ENCODE measurements at regions not wholly inside any gene's neighbourhood (a gene's known extent, or its start where the extent isn't known, plus 50 kb on each side); places are given as distances from the start of the nearest gene placed in this dataset.

DNA sequence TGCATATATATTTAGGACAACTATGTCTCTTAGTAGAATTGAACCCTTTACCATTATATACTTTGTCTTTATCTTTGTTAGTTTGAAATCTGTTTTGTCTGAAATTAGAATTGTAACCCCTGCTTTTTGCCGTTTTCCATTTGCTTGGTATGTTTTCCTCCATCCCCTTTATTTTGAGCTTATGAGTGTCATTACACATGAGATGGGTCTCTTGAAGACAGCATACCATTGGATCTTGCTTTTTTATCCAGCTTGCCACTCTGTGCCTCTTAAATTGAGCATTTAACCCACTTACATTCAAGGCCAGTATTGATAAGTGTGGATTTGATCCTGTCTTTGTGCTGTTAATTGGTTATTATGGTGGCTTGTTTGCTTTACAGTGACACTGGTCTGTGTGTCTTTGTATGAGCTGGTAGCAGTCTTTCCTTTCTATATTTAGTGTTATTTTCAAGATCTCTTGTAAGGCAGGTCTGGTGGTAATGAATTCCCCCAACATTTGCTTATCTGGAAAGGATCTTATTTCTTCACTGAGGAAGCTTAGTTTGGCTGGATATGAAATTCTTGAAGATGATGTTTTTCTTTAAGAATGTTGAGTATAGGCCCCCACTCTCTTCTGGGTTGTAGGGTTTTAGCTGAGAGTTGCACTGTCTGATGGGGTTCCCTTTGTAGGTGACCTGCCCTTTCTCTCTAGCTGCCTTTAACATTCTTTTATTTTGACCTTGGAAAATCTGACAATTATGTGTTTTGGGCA is 149.5 kb downstream of the AHR start (continued):
- TF ChIP-seq, protein P1, sequence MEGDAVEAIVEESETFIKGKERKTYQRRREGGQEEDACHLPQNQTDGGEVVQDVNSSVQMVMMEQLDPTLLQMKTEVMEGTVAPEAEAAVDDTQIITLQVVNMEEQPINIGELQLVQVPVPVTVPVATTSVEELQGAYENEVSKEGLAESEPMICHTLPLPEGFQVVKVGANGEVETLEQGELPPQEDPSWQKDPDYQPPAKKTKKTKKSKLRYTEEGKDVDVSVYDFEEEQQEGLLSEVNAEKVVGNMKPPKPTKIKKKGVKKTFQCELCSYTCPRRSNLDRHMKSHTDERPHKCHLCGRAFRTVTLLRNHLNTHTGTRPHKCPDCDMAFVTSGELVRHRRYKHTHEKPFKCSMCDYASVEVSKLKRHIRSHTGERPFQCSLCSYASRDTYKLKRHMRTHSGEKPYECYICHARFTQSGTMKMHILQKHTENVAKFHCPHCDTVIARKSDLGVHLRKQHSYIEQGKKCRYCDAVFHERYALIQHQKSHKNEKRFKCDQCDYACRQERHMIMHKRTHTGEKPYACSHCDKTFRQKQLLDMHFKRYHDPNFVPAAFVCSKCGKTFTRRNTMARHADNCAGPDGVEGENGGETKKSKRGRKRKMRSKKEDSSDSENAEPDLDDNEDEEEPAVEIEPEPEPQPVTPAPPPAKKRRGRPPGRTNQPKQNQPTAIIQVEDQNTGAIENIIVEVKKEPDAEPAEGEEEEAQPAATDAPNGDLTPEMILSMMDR (IDR thresholded peaks at IDR 0.05) = no peak

DNA sequence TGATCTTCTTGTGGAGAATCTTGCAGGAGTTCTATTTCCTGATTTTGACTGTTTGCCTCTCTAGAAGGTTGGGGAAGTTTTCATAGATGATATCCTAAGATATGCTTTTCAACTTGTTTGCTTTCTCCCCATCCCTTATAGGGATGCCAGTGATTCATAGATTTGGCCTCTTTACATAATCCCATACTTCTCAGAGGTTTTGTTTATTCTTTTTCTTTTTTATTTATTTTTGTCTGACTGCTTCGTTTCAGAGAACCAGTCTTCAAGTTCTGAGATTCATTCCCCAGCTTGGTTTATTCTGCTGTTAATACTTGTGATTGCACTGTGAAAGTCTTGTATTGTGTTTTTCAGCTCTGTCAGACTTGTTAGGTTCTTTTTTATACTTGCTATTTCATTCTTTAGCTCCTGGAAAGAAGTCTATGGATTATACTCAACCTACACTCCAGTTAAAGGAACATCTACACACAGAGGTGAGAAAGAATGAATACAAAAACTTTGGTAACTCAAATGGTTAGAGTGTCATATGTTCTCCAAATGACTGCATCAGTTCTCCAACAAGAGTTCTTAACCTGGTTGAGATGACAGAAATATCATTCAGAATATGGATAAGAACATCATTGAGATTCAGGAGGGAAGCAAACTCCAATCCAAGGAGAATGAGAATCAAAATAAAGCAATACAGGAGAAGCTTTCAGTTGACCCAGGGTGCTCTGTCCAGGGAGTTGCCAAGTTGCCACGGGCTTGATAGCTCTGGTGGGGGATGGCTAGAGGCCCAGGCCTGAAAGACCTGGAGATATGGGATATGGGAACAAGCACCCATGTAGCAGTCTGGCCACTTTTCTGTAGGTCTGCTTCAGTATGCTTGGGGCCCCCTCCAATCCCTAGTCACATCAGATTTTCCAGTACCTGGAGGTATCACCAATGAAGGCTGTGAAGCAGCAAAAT is 150.3 kb downstream of the AHR start:
- 0% methylated on average over 2 of the region's 2 CpGs for WGBS (ENCODE audit: low lambda C conversion rate)
- Histone ChIP-seq H3F3A (replicated peaks; ENCODE audit: insufficient read depth) (no peaks in the 10 kb centered on the region), H3K27ac (ENCODE audit: low read depth in 2 of 2, low read length in 1 of 2) (no peak overlapping the region), H3K9me3 (peaks cover 5% of the 10 kb centered on the region; the same call in 1 of the 2 replicates), H4K20me1 (ENCODE audit: insufficient read depth) (no peaks in the 10 kb centered on the region), H3K9me2 (no peaks in the 10 kb centered on the region), H3K4me2 (no peak overlapping the region), H3K36me3 (replicated peaks in 1 of 2; ENCODE audit: control insufficient read depth in 1 of 2, insufficient read depth in 2 of 2, low read length in 1 of 2) (no peaks in the 10 kb centered on the region), H3K79me2 (ENCODE audit: insufficient read depth) (no peaks in the 10 kb centered on the region), H3K4me3 (ENCODE audit: low read depth in 2 of 2, low read length in 1 of 2) (no peak overlapping the region), H3K9ac (no peak overlapping the region), H2AFZ (ENCODE audit: low read depth) (no peak overlapping the region), H3K4me1 (ENCODE audit: control insufficient read depth in 1 of 2, insufficient read depth in 2 of 2, low read depth in 1 of 2, low read length in 1 of 2) (0 out of 4 replicates have a peak, but pooled peaks cover 0 to 8% of the 10 kb centered on the region in 2 experiments), H3K27me3 (ENCODE audit: insufficient read depth) (no peaks in the 10 kb centered on the region)
- POLR2A ChIA-PET = no interaction called here
- CTCF ChIA-PET = no interaction called here
- no peak for TF ChIP-seq FOXJ3 (CRISPR knock-in tag; IDR thresholded peaks at IDR 0.05)
- DNase-seq = no peak

DNA sequence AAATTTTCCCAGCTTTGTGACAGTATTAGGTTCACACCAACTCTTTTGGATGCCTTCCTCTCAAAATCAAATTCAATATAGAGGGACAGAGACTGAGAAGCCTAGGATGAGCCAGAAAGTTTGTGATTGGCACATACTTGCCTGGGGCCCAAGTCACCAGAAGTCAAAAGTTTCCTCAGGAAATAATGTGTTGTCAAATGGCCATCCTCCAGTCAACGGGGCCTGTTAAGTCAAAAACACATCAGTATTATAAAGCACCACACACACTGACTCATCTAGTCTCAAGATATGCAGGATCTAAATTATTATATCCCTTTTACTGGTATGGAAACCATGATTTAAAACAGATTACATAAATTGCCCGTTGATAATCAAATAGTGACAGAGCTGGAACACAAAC is 158.1 kb downstream of the AHR start:
- no peaks in the 10 kb centered on the region for H3K79me2 ChIP-seq (ENCODE audit: insufficient read depth)
- H3K4me2 ChIP-seq = no peak overlapping the region
- no peak overlapping the region for H2AFZ ChIP-seq (ENCODE audit: low read depth)
- POLR2A ChIA-PET = no interaction called here
- no peak for DNase-seq
- no peak overlapping the region for H3K4me3 ChIP-seq (ENCODE audit: low read depth in 2 of 2, low read length in 1 of 2)
- H3K27me3 ChIP-seq (ENCODE audit: insufficient read depth) = no peaks in the 10 kb centered on the region
- H4K20me1 ChIP-seq (ENCODE audit: insufficient read depth) = no peaks in the 10 kb centered on the region
- no peaks in the 10 kb centered on the region for H3K9me3 ChIP-seq
- H3K36me3 ChIP-seq (replicated peaks in 1 of 2; ENCODE audit: control insufficient read depth in 1 of 2, insufficient read depth in 2 of 2, low read length in 1 of 2) = no peaks in the 10 kb centered on the region
- no peak for TF ChIP-seq RAD21 (IDR thresholded peaks at IDR 0.05; ENCODE audit: low read length)
- no peak for TF ChIP-seq NRF1 (IDR thresholded peaks at IDR 0.05; ENCODE audit: low read depth, low read length)
- no peaks in the 10 kb centered on the region for H3K9me2 ChIP-seq
- CTCF ChIA-PET = interaction anchor here (1.4 kb wide), 1 partner anchor 19 kb away, joined by 4 read pairs; no protein-coding TSS in a partner anchor
- no peak overlapping the region for H3K27ac ChIP-seq (ENCODE audit: low read depth in 2 of 2, low read length in 1 of 2)
- no peaks in the 10 kb centered on the region for H3F3A ChIP-seq (replicated peaks; ENCODE audit: insufficient read depth)
- no peak overlapping the region for H3K9ac ChIP-seq
- WGBS (ENCODE audit: low lambda C conversion rate) = 5% methylated on average over 2 of the region's 2 CpGs
- no peaks in the 10 kb centered on the region for H3K4me1 ChIP-seq (ENCODE audit: control insufficient read depth in 1 of 2, insufficient read depth in 2 of 2, low read depth in 1 of 2, low read length in 1 of 2)

DNA sequence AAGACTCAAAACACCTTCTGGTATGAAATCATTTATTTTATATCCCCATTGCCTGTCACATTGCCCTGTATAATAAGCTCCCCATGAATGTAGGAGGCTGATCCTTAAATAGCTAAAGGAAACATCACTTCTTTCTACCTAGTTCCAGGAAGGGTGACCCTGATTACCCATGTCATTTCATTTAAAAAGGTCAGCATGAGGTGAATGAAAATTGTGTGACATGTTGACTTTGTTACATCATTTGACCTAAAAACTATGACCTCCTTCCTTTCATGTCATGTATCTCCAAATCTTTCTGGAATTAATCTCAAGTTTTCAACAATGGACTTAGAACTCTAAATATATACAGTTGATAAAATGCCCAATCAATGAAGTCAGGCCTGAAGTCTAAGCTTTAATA is 161.5 kb downstream of the AHR start:
- H3K4me1 ChIP-seq (ENCODE audit: control insufficient read depth in 1 of 2, insufficient read depth in 2 of 2, low read depth in 1 of 2, low read length in 1 of 2) = no peaks in the 10 kb centered on the region
- no peaks in the 10 kb centered on the region for H3K9me2 ChIP-seq
- no peaks in the 10 kb centered on the region for H3K9me3 ChIP-seq
- no peaks in the 10 kb centered on the region for H3K36me3 ChIP-seq (replicated peaks in 1 of 2; ENCODE audit: control insufficient read depth in 1 of 2, insufficient read depth in 2 of 2, low read length in 1 of 2)
- H3K79me2 ChIP-seq (ENCODE audit: insufficient read depth) = no peaks in the 10 kb centered on the region
- H3K9ac ChIP-seq = no peak overlapping the region
- no peaks in the 10 kb centered on the region for H3F3A ChIP-seq (replicated peaks; ENCODE audit: insufficient read depth)
- H3K27ac ChIP-seq (ENCODE audit: low read depth in 2 of 2, low read length in 1 of 2) = no peak overlapping the region
- no peak overlapping the region for H3K4me3 ChIP-seq (ENCODE audit: low read depth in 2 of 2, low read length in 1 of 2)
- no peak for DNase-seq
- H2AFZ ChIP-seq (ENCODE audit: low read depth) = no peak overlapping the region
- H4K20me1 ChIP-seq (ENCODE audit: insufficient read depth) = no peaks in the 10 kb centered on the region
- CTCF ChIA-PET = interaction anchor here (1.0 kb wide), 1 partner anchor 24 kb away, joined by 3 read pairs; no protein-coding TSS in a partner anchor
- POLR2A ChIA-PET = no interaction called here
- no peaks in the 10 kb centered on the region for H3K27me3 ChIP-seq (ENCODE audit: insufficient read depth)
- no peak overlapping the region for H3K4me2 ChIP-seq
- TF ChIP-seq POLR2AphosphoS5 (IDR thresholded peaks at IDR 0.05; ENCODE audit: low read depth, low read length) = no peak
- TF ChIP-seq GATA2 (CRISPR knock-in tag; IDR thresholded peaks at IDR 0.05) = no peak
- TF ChIP-seq TEAD4 (IDR thresholded peaks at IDR 0.05; ENCODE audit: borderline replicate concordance, insufficient read depth) = no peak
- TF ChIP-seq, protein P2, sequence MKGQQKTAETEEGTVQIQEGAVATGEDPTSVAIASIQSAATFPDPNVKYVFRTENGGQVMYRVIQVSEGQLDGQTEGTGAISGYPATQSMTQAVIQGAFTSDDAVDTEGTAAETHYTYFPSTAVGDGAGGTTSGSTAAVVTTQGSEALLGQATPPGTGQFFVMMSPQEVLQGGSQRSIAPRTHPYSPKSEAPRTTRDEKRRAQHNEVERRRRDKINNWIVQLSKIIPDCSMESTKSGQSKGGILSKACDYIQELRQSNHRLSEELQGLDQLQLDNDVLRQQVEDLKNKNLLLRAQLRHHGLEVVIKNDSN (IDR thresholded peaks at IDR 0.05; ENCODE audit: borderline replicate concordance, low read depth) = no peak
- no peak for TF ChIP-seq NRF1 (IDR thresholded peaks at IDR 0.05; ENCODE audit: low read depth, low read length)
- TF ChIP-seq CHD2 (IDR thresholded peaks at IDR 0.05; ENCODE audit: low read length, partially characterized antibody) = no peak
- TF ChIP-seq, protein P3, sequence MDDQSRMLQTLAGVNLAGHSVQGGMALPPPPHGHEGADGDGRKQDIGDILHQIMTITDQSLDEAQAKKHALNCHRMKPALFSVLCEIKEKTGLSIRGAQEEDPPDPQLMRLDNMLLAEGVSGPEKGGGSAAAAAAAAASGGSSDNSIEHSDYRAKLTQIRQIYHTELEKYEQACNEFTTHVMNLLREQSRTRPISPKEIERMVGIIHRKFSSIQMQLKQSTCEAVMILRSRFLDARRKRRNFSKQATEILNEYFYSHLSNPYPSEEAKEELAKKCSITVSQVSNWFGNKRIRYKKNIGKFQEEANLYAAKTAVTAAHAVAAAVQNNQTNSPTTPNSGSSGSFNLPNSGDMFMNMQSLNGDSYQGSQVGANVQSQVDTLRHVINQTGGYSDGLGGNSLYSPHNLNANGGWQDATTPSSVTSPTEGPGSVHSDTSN (IDR thresholded peaks at IDR 0.05) = no peak
- TF ChIP-seq TAF1 (IDR thresholded peaks at IDR 0.05; ENCODE audit: borderline replicate concordance, low read depth, low read length) = no peak
- TF ChIP-seq YY1 (IDR thresholded peaks at IDR 0.05; ENCODE audit: low read depth) = no peak
- no peak for TF ChIP-seq TCF12 (IDR thresholded peaks at IDR 0.05)
- no peak for TF ChIP-seq NFIC (IDR thresholded peaks at IDR 0.05; ENCODE audit: borderline replicate concordance)
- no peak for TF ChIP-seq JUND (IDR thresholded peaks at IDR 0.05)
- no peak for TF ChIP-seq SIN3A (IDR thresholded peaks at IDR 0.05; ENCODE audit: borderline replicate concordance, low read depth, low read length)

Measured in SK-N-SH (cell line).